SU-DHL-6 (cell line): ENCODE measurements at regions not wholly inside any gene's neighbourhood (a gene's known extent, or its start where the extent isn't known, plus 50 kb on each side); places are given as distances from the start of the nearest gene placed in this dataset.

Source experiments
- H2AFZ ChIP-seq: fragments of 200-600 bp; sonication (generic); 2 replicates; pipeline ENCODE4 v1.6.1; 2014; ENCODE audit warnings: low read depth, mild to moderate bottlenecking, moderate library complexity, mixed read lengths, antibody characterized with exemption, low read length; ENCODE audit not compliant: severe bottlenecking
- H3F3A ChIP-seq: fragments of 200-600 bp; shearing (Covaris generic); 2 replicates; pipeline ENCODE4 v1.6.0; 2016; ENCODE audit warnings: antibody characterized with exemption, mild to moderate bottlenecking; ENCODE audit not compliant: insufficient read depth
- H3K27ac ChIP-seq: fragments of 200-600 bp; sonication (generic); 2 replicates; pipeline ENCODE4 v1.5.1; 2016; ENCODE audit warnings: low read depth, mild to moderate bottlenecking, low read length, moderate library complexity, mixed read lengths
- H3K27me3 ChIP-seq: fragments of 200-600 bp; sonication (generic), shearing (Covaris generic); 2 replicates; pipeline ENCODE4 v1.6.0; 2014; ENCODE audit warnings: mild to moderate bottlenecking, low read length
- H3K36me3 ChIP-seq: fragments of 200-600 bp; sonication (generic); 2 replicates; pipeline ENCODE4 v1.6.1; 2014; ENCODE audit warnings: mild to moderate bottlenecking, low read length, mixed read lengths
- H3K4me2 ChIP-seq: fragments of 300-600, 200-600 bp; shearing (Covaris generic), sonication (generic); 2 replicates; pipeline ENCODE4 v1.6.0; 2014; ENCODE audit warnings: low read length, low read depth, mild to moderate bottlenecking; ENCODE audit not compliant: poor library complexity, severe bottlenecking
- H3K4me3 ChIP-seq: fragments of 200-600 bp; sonication (generic); 2 replicates; pipeline ENCODE4 v1.5.1; 2014; ENCODE audit warnings: antibody characterized with exemption, low read length, mild to moderate bottlenecking, mixed read lengths; ENCODE audit not compliant: insufficient read depth, poor library complexity, severe bottlenecking
- H3K79me2 ChIP-seq: fragments of 200-600 bp; sonication (generic); 2 replicates; pipeline ENCODE4 v1.6.1; 2014; ENCODE audit warnings: mild to moderate bottlenecking, low read length, moderate library complexity; ENCODE audit not compliant: insufficient read depth
- H3K9ac ChIP-seq: fragments of 200-600 bp; sonication (generic); 2 replicates; pipeline ENCODE4 v1.7.0; 2014; ENCODE audit warnings: mild to moderate bottlenecking, low read length
- H3K9me2 ChIP-seq: fragments of 200-600 bp; sonication (generic); replicated peaks from 2 replicates; pipeline ENCODE4 v1.6.1; 2014; ENCODE audit warnings: low read length; ENCODE audit not compliant: insufficient read depth
- H3K9me3 ChIP-seq: fragments of 200-600 bp; sonication (generic); 2 replicates; pipeline ENCODE4 v1.6.1; 2014; ENCODE audit warnings: low read length, mixed read lengths; ENCODE audit not compliant: insufficient read depth
- H4K20me1 ChIP-seq: fragments of 200-600 bp; sonication (generic); 2 replicates; pipeline ENCODE4 v1.6.1; 2014; ENCODE audit warnings: low read depth, mild to moderate bottlenecking, antibody characterized with exemption, low read length, moderate library complexity, mixed read lengths
- CTCF ChIP-seq: fragments of 200-600 bp; sonication (generic); IDR thresholded peaks from one replicate; pipeline ENCODE4 v1.5.1; 2017; ENCODE audit warnings: antibody characterized with exemption, mild to moderate bottlenecking, low read length, moderate library complexity; ENCODE audit not compliant: insufficient read depth, poor library complexity, severe bottlenecking
- EZH2phosphoT487 ChIP-seq: fragments of 200-600 bp; sonication (generic), shearing (Covaris generic); conservative IDR thresholded peaks from 2 replicates; pipeline ENCODE4 v1.6.1; 2018; ENCODE audit warnings: mild to moderate bottlenecking, antibody characterized with exemption, low read length, moderate library complexity, mixed read lengths

DNA sequence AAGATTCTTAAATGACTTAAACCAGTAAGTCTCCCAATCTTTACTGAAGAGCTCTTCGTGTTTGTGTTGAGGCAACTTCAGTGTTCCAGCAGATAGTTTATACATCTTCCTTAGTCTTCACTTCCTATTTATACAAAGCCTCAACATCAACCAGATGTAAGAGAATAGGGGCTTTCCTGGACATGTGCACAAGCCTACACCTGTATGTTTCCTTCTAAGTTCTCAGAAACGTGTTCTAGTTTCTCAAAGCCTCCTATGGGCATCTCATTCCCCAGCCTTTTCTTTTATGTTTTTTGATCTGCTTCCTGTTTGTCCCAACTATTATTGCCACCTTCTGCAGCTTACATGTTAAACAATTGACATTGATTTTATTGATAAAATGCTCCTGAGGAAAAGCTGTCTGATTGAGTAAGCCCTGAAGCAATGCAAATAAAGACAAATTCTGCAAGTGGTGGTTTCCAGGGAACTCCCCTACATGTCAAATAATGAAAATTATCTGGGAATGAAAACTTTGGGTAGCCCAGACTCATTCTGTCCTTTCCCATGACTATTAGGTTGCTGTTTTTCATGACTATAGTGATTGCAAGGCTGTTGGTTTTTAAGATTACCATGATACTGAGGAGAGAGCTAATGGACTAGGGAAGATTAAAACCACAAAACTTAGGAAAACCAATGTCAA is 663.3 kb upstream of the ACVR2A start:
- H3K9me2 ChIP-seq: no peaks in the 10 kb centered on the region
- no peak overlapping the region for H3K4me2 ChIP-seq
- H2AFZ ChIP-seq: no peak overlapping the region
- H3K79me2 ChIP-seq: no peaks in the 10 kb centered on the region
- H3F3A ChIP-seq: no peaks in the 10 kb centered on the region
- no peak overlapping the region for H3K9ac ChIP-seq
- no peak for TF ChIP-seq EZH2phosphoT487
- TF ChIP-seq CTCF: no peak
- H3K27me3 ChIP-seq: no peaks in the 10 kb centered on the region
- H3K36me3 ChIP-seq: no peaks in the 10 kb centered on the region
- no peak overlapping the region for H3K27ac ChIP-seq
- no peaks in the 10 kb centered on the region for H4K20me1 ChIP-seq
- H3K4me3 ChIP-seq: no peak overlapping the region
- no peaks in the 10 kb centered on the region for H3K9me3 ChIP-seq

DNA sequence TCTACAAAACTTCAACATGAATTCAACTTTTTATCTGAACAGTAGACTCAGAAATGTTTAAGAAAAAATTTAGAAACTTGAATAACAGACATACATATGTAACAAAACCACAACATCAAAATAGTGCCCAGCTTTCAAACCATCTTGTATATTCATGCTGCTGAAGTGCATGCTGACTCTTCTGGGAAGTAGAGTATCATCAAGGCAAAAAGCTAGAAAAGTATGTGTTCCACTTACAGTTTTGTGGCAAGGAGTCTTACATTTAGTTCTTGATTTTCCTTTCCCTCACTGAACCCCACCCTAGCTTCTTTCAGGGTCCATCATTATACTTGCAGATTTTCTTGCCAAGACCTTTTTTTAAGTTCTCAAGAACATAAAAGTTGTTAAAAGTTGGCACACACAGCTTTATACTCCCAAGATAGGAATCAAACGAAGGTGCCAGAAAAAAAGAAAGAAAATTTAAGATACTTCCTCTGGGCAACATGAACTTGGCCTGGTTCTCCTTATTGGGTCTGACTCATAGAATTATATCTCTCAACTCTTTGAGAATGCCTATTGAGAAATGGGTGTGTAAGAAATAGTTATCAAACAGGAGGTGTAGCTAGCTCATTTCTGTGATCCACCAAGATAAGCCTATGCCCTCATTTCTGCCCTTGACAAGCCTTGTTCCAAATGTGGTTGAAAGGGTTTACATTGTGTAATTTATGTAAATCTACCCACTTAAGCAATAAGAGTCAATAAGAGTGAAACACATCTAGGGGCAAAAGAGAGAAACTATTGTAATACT is 667.6 kb upstream of the ACVR2A start:
- no peaks in the 10 kb centered on the region for H3F3A ChIP-seq
- no peak overlapping the region for H2AFZ ChIP-seq
- no peaks in the 10 kb centered on the region for H3K27me3 ChIP-seq
- H3K9me3 ChIP-seq: no peaks in the 10 kb centered on the region
- TF ChIP-seq EZH2phosphoT487 (no peak), CTCF (no peak)
- no peaks in the 10 kb centered on the region for H3K9me2 ChIP-seq
- no peaks in the 10 kb centered on the region for H3K79me2 ChIP-seq
- no peak overlapping the region for H3K9ac ChIP-seq
- H3K27ac ChIP-seq: no peak overlapping the region
- no peaks in the 10 kb centered on the region for H3K36me3 ChIP-seq
- H3K4me2 ChIP-seq: no peak overlapping the region
- no peaks in the 10 kb centered on the region for H4K20me1 ChIP-seq
- H3K4me3 ChIP-seq: no peak overlapping the region

- Histone ChIP-seq H4K20me1 (no peaks in the 10 kb centered on the region), H3K9me2 (no peaks in the 10 kb centered on the region), H2AFZ (no peak overlapping the region), H3K27me3 (no peaks in the 10 kb centered on the region), H3K36me3 (no peaks in the 10 kb centered on the region), H3K4me2 (no peak overlapping the region), H3K9me3 (no peaks in the 10 kb centered on the region), H3K9ac (no peak overlapping the region), H3F3A (no peaks in the 10 kb centered on the region), H3K4me3 (no peak overlapping the region), H3K27ac (no peak overlapping the region), H3K79me2 (no peaks in the 10 kb centered on the region)
- TF ChIP-seq EZH2phosphoT487: no peak
- no peak for TF ChIP-seq CTCF
Observed at GRCh38 chr2:147174824-147175254, 670.0 kb upstream of the ACVR2A start.
